ENCODE measurements at regions not wholly inside any gene's neighbourhood (a gene's known extent, or its start where the extent isn't known, plus 50 kb on each side); places are given as distances from the start of the nearest gene placed in this dataset.

DNA sequence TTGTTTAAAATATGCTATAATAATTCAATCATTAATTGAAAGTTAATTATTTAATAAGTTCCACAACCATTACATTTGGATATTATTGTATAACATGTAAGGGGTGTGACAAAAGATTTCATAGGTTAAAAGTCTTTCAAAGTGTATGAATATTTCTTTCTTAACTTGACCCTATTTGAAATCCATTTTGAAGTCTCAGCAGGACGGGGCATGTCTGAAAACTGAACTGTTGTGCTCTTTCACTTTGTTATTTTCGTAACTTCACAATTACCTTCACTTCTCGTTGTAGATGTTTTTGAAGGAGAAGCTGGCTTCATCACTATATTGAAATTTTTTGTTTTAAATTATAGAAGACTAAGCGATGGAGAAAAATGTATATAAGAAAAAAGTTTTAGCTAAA lies 1775.7 kb downstream of the PCDH9 start:
- no peak for ATAC-seq
- H3K27ac ChIP-seq: no peak overlapping the region
- no peaks in the 10 kb centered on the region for H3K27me3 ChIP-seq
- no peaks in the 10 kb centered on the region for H3K9me3 ChIP-seq
- no peaks in the 10 kb centered on the region for H3K36me3 ChIP-seq
- no peaks in the 10 kb centered on the region for H3K4me1 ChIP-seq
- DNase-seq: no peak
- no peak for FAIRE-seq
- 60 to 78% methylated on average over 4 of the region's 4 CpGs for whole genome bisulfite sequencing, 2 donors
- H3K4me3 ChIP-seq: no peak overlapping the region
- intact Hi-C loops (cut with DNase I): no loop called here
- TF ChIP-seq, protein P1, sequence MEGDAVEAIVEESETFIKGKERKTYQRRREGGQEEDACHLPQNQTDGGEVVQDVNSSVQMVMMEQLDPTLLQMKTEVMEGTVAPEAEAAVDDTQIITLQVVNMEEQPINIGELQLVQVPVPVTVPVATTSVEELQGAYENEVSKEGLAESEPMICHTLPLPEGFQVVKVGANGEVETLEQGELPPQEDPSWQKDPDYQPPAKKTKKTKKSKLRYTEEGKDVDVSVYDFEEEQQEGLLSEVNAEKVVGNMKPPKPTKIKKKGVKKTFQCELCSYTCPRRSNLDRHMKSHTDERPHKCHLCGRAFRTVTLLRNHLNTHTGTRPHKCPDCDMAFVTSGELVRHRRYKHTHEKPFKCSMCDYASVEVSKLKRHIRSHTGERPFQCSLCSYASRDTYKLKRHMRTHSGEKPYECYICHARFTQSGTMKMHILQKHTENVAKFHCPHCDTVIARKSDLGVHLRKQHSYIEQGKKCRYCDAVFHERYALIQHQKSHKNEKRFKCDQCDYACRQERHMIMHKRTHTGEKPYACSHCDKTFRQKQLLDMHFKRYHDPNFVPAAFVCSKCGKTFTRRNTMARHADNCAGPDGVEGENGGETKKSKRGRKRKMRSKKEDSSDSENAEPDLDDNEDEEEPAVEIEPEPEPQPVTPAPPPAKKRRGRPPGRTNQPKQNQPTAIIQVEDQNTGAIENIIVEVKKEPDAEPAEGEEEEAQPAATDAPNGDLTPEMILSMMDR (IDR thresholded peaks at IDR 0.05): no peak

DNA sequence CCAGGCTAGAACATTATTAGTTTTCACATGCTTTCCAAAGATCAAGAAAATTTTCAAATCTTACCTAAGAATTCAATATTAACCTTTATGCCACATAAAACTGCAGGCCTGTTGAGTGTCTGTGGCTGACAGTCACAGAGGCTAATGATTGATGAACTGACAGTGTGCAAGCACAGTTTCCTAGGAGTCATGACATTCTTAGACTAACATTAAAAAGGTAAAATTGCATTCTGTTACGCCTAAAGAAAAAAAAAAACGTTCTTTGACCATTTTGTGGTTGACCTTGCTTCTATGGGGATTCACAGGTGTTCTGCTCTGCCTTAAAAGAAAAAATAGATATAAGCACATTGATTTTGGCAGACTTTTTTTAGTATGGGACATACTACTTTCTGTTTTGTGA lies 1776.2 kb downstream of the PCDH9 start:
- Histone ChIP-seq H3K36me3 (no peaks in the 10 kb centered on the region), H3K4me1 (no peaks in the 10 kb centered on the region), H3K27me3 (no peaks in the 10 kb centered on the region), H3K27ac (no peak overlapping the region), H3K9me3 (no peaks in the 10 kb centered on the region), H3K4me3 (no peak overlapping the region)
- no peak for FAIRE-seq
- no peak for ATAC-seq
- WGBS, 2 donors: 19 to 20% methylated on average over 2 of the region's 2 CpGs
- intact Hi-C loops (cut with DNase I): no loop called here
- DNase-seq: no peak
- TF ChIP-seq, protein P1 (IDR thresholded peaks at IDR 0.05): no peak

DNA sequence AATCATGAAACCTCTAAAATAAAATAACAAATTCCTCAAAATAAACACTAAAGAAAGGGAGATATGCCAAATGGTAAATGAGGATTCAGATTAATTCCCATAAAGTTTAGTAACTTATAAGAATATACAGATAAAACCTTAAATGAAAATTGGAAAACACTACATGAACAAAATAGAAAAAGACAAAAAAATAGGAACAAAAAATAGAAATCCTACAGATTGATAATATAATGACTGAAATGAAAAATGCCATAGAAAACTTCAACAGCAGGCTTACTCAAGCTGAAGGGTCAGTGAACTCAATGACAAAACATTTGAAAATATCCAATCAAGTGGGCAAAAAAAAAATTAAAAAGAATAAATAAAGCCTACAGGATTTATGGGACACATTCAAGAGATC lies 1784.8 kb downstream of the PCDH9 start:
- H3K4me3 ChIP-seq: no peak overlapping the region
- H3K27me3 ChIP-seq: no peaks in the 10 kb centered on the region
- DNase-seq (no peak), FAIRE-seq (no peak), ATAC-seq (no peak)
- H3K36me3 ChIP-seq: no peaks in the 10 kb centered on the region
- intact Hi-C loops (cut with DNase I): no loop called here
- TF ChIP-seq, protein P1 (IDR thresholded peaks at IDR 0.05): no peak
- H3K4me1 ChIP-seq: no peaks in the 10 kb centered on the region
- no peak overlapping the region for H3K27ac ChIP-seq
- no peaks in the 10 kb centered on the region for H3K9me3 ChIP-seq

DNA sequence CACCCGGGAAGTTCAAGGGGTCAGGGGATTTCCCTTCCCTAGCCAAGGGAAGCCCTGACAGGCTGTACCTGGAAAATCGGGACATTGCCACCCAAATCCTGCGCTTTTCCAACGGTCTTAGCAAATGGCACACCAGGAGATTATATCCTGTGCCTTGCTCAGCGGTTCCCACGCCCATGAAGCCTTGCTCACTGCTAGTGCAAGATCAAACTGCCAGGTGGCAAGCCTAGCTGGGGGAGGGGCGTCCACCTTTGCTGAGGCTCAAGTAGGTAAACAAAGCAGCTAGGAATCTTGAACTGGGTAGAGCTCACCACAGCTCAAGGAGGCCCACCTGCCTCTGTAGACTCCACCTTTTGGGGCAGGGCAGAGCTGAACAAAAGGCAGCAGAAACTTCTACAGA lies 1794.5 kb downstream of the PCDH9 start:
- Histone ChIP-seq H3K9me3 (no peaks in the 10 kb centered on the region), H3K27me3 (no peaks in the 10 kb centered on the region), H3K4me3 (no peak overlapping the region), H3K27ac (no peak overlapping the region), H3K4me1 (no peaks in the 10 kb centered on the region), H3K36me3 (no peaks in the 10 kb centered on the region)
- peak in 1 of 6 donors; percentile 27 for DNase-seq
- TF ChIP-seq, protein P1 (IDR thresholded peaks at IDR 0.05): no peak
- no peak for ATAC-seq
- 60 to 68% methylated on average over 7 of the region's 7 CpGs for WGBS, 2 donors
- no peak for FAIRE-seq
- intact Hi-C loops (cut with DNase I): no loop called here

DNA sequence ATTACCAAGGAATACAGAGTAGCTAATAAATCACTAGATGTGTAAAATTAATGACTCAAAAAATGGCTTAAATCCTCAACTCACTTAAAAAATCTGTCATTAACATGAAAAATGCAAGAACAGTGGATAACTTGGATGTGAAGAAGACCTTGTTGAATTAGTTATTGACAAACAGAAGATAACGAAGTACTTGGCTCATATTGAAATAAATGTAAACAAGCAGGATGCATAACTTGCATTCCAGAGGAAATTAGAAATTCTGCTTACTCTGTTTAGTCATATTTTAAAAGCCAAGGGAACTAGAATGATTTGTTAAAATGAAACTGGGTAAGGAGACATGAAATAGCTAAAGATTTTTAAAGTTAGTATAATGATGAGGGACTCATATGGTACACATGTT lies 1812.2 kb downstream of the PCDH9 start:
- Histone ChIP-seq H3K27ac (no peak overlapping the region), H3K4me1 (no peaks in the 10 kb centered on the region), H3K4me3 (no peak overlapping the region), H3K27me3 (no peaks in the 10 kb centered on the region), H3K36me3 (no peaks in the 10 kb centered on the region), H3K9me3 (no peaks in the 10 kb centered on the region)
- DNase-seq (no peak), ATAC-seq (no peak), FAIRE-seq (no peak)
- intact Hi-C loops (cut with DNase I): no loop called here
- WGBS, 2 donors: 4 to 10% methylated on average over 1 of the region's 1 CpG
- TF ChIP-seq, protein P1 (IDR thresholded peaks at IDR 0.05): no peak

Measured in pancreas (tissue), 10 donors.